Tibial nerve (tissue), 4 donors: ENCODE measurements at regions not wholly inside any gene's neighbourhood (a gene's known extent, or its start where the extent isn't known, plus 50 kb on each side); places are given as distances from the start of the nearest gene placed in this dataset.

Experiments
- DNase-seq, 2 donors: peaks; one replicate each; pipeline ENCODE4 v3.0.0-alpha.2; 2019; ENCODE audit warnings: low spot score in 2 of 2
- H3K27ac ChIP-seq, 4 donors: fragments of 200-600 bp; sonication (generic) in 3 of 4; one replicate each; pipeline ENCODE4 v1.5.1; 2017 to 2019; ENCODE audit warnings: mild to moderate bottlenecking in 1 of 4
- H3K27me3 ChIP-seq, 2 donors: fragments of 200-600 bp; sonication (generic) in 1 of 2; one replicate each; pipeline versions ENCODE4 v1.5.1 to v1.6.0; 2017 to 2019
- H3K36me3 ChIP-seq, 3 donors: fragments of 200-600 bp; sonication (generic); one replicate each; pipeline ENCODE4 v1.5.1; 2018 to 2019
- H3K4me1 ChIP-seq, 4 donors: fragments of 200-600 bp; sonication (generic) in 3 of 4; one replicate each; pipeline ENCODE4 v1.5.1; 2017 to 2019
- H3K4me3 ChIP-seq, 4 donors: fragments of 200-600 bp; sonication (generic) in 3 of 4; one replicate each; pipeline ENCODE4 v1.5.1; 2017 to 2019; ENCODE audit warnings: mild to moderate bottlenecking in 1 of 4, moderate library complexity in 1 of 4
- H3K9me3 ChIP-seq, 4 donors: fragments of 200-600 bp; sonication (generic) in 3 of 4; one replicate each; pipeline ENCODE4 v1.5.1; 2017 to 2019
- CTCF ChIP-seq, 5 experiments: fragments of 200-600 bp in 3 of 5; fragments of 450-650 bp in 2 of 5; sonication (generic) in 3 of 5; IDR thresholded peaks; one replicate each; pipeline ENCODE4 v1.5.1; 2016 to 2019; ENCODE audit warnings: antibody characterized with exemption in 5 of 5, mild to moderate bottlenecking in 3 of 5, moderate library complexity in 2 of 5
- EP300 ChIP-seq, 2 donors: sonication (generic); formaldehyde crosslinking; IDR thresholded peaks; one replicate each; pipeline ENCODE4 v1.6.1; 2017; ENCODE audit warnings: antibody characterized with exemption in 2 of 2, mild to moderate bottlenecking in 1 of 2
- POLR2A ChIP-seq, 2 donors: fragments of 450-650 bp; IDR thresholded peaks; one replicate each; pipeline ENCODE4 v1.6.1; 2017; ENCODE audit warnings: antibody characterized with exemption in 2 of 2, mild to moderate bottlenecking in 2 of 2, moderate library complexity in 2 of 2
- WGBS, 2 donors: methylation state at CpG; one replicate each; pipeline ENCODE4 v1.1.5; 2018; 5-methylcytosine and 5-hydroxymethylcytosine counted together

- H3K9me3 ChIP-seq: no peaks in the 10 kb centered on the region
- no peaks in the 10 kb centered on the region for H3K4me1 ChIP-seq
- WGBS, 2 donors: 81% methylated on average over 1 of the region's 1 CpG
- no peaks in the 10 kb centered on the region for H3K36me3 ChIP-seq
- H3K27me3 ChIP-seq: no peaks in the 10 kb centered on the region
- TF ChIP-seq CTCF (IDR thresholded peaks at IDR 0.05) (no peak), POLR2A (IDR thresholded peaks at IDR 0.05) (no peak), EP300 (IDR thresholded peaks at IDR 0.05) (no peak)
- no peak overlapping the region for H3K27ac ChIP-seq
- no peak for DNase-seq
- no peak overlapping the region for H3K4me3 ChIP-seq
Observed at GRCh38 chr3:28078536-28078935, 162.9 kb upstream of the CMC1 start.

- no peak overlapping the region for H3K4me3 ChIP-seq
- 79 to 92% methylated on average over 1 of the region's 1 CpG for WGBS, 2 donors
- H3K9me3 ChIP-seq: no peaks in the 10 kb centered on the region
- H3K27me3 ChIP-seq: no peaks in the 10 kb centered on the region
- DNase-seq: no peak
- H3K27ac ChIP-seq: no peak overlapping the region
- H3K36me3 ChIP-seq: no peaks in the 10 kb centered on the region
- no peaks in the 10 kb centered on the region for H3K4me1 ChIP-seq
- TF ChIP-seq POLR2A (IDR thresholded peaks at IDR 0.05) (no peak), CTCF (IDR thresholded peaks at IDR 0.05) (no peak), EP300 (IDR thresholded peaks at IDR 0.05) (no peak)
Observed at GRCh38 chr3:28080716-28081115, 160.7 kb upstream of the CMC1 start.

GRCh38 chr3:28081533-28081947, 159.9 kb upstream of the CMC1 start:
- no peaks in the 10 kb centered on the region for H3K4me1 ChIP-seq
- no peaks in the 10 kb centered on the region for H3K36me3 ChIP-seq
- H3K27ac ChIP-seq: no peak overlapping the region
- no peak for TF ChIP-seq CTCF (IDR thresholded peaks at IDR 0.05)
- no peak for TF ChIP-seq EP300 (IDR thresholded peaks at IDR 0.05)
- TF ChIP-seq POLR2A (IDR thresholded peaks at IDR 0.05): no peak
- no peaks in the 10 kb centered on the region for H3K27me3 ChIP-seq
- 85 to 94% methylated on average over 2 of the region's 2 CpGs for WGBS, 2 donors
- no peak for DNase-seq
- no peaks in the 10 kb centered on the region for H3K9me3 ChIP-seq
- H3K4me3 ChIP-seq: no peak overlapping the region

- Histone ChIP-seq H3K4me3 (no peak overlapping the region), H3K9me3 (peaks cover 0 to 3% (median 0%) of the 10 kb centered on the region in 4 donors), H3K4me1 (no peaks in the 10 kb centered on the region), H3K27ac (no peak overlapping the region), H3K27me3 (no peaks in the 10 kb centered on the region), H3K36me3 (no peaks in the 10 kb centered on the region)
- DNase-seq: no peak
- 83% methylated on average over 2 of the region's 2 CpGs for WGBS, 2 donors
- TF ChIP-seq CTCF (IDR thresholded peaks at IDR 0.05) (no peak), EP300 (IDR thresholded peaks at IDR 0.05) (no peak), POLR2A (IDR thresholded peaks at IDR 0.05) (no peak)
Observed at GRCh38 chr3:28087591-28087990, 153.8 kb upstream of the CMC1 start.

- Histone ChIP-seq H3K4me3 (no peak overlapping the region), H3K4me1 (no peaks in the 10 kb centered on the region), H3K36me3 (no peaks in the 10 kb centered on the region), H3K27ac (no peak overlapping the region), H3K27me3 (no peaks in the 10 kb centered on the region), H3K9me3 (peaks cover 0 to 15% (median 0%) of the 10 kb centered on the region in 4 donors)
- DNase-seq: no peak
- 90% methylated on average over 7 of the region's 7 CpGs for WGBS, 2 donors
- TF ChIP-seq POLR2A (IDR thresholded peaks at IDR 0.05) (no peak), CTCF (IDR thresholded peaks at IDR 0.05) (no peak), EP300 (IDR thresholded peaks at IDR 0.05) (no peak)
Observed at GRCh38 chr3:28088811-28089526, 152.4 kb upstream of the CMC1 start.
